H9 (cell line): ENCODE measurements at regions not wholly inside any gene's neighbourhood (a gene's known extent, or its start where the extent isn't known, plus 50 kb on each side); places are given as distances from the start of the nearest gene placed in this dataset.

ENCODE experiments used
- DNase-seq: peaks from one replicate; pipeline ENCODE4 v3.0.0-alpha.2; 2017
- H2AFZ ChIP-seq: one replicate; pipeline ENCODE4 v1.6.1; 2013; ENCODE audit warnings: mild to moderate bottlenecking, low read length, control low read depth, moderate library complexity
- H2AK5ac ChIP-seq: 2 replicates; pipeline ENCODE4 v1.6.1; 2013; ENCODE audit warnings: low read length, control low read depth, mixed read lengths; ENCODE audit not compliant: insufficient read length
- H2BK120ac ChIP-seq: one replicate; pipeline ENCODE4 v1.6.1; 2013; ENCODE audit warnings: low read depth, mild to moderate bottlenecking, low read length, control low read depth, inconsistent platforms; ENCODE audit not compliant: poor library complexity, severe bottlenecking
- H2BK12ac ChIP-seq: 2 replicates; pipeline ENCODE4 v1.6.1; 2013; ENCODE audit warnings: low read length, control low read depth, mixed read lengths, low read depth; ENCODE audit not compliant: insufficient read length
- H2BK15ac ChIP-seq: 2 replicates; pipeline ENCODE4 v1.6.1; 2013; ENCODE audit warnings: low read depth, low read length, control low read depth
- H2BK20ac ChIP-seq: one replicate; pipeline ENCODE4 v1.6.1; 2013; ENCODE audit warnings: low read depth, mild to moderate bottlenecking, low read length, control low read depth, inconsistent platforms; ENCODE audit not compliant: poor library complexity, severe bottlenecking
- H2BK5ac ChIP-seq: 2 replicates; pipeline ENCODE4 v1.6.1; 2013; ENCODE audit warnings: low read length, control low read depth, mixed read lengths; ENCODE audit not compliant: insufficient read length
- H3K14ac ChIP-seq: 2 replicates; pipeline ENCODE4 v1.6.1; 2013; ENCODE audit warnings: low read length, control low read depth; ENCODE audit not compliant: insufficient read depth
- H3K18ac ChIP-seq: 2 replicates; pipeline ENCODE4 v1.6.1; 2013; ENCODE audit warnings: low read depth, mild to moderate bottlenecking, mixed read lengths, low read length, control low read depth; ENCODE audit not compliant: insufficient read length
- H3K23ac ChIP-seq: 2 replicates; pipeline ENCODE4 v1.6.1; 2013; ENCODE audit warnings: low read length, control low read depth, mixed read lengths, low read depth; ENCODE audit not compliant: insufficient read length
- H3K23me2 ChIP-seq: 2 replicates; pipeline ENCODE4 v1.6.1; 2013; ENCODE audit warnings: low read depth, mild to moderate bottlenecking, mixed read lengths, low read length, control low read depth; ENCODE audit not compliant: insufficient read length, poor library complexity, severe bottlenecking
- H3K27ac ChIP-seq: 2 replicates; pipeline ENCODE4 v1.5.1; 2013; ENCODE audit warnings: low read length, control low read depth, mixed read lengths, low read depth; ENCODE audit not compliant: insufficient read length
- H3K27me3 ChIP-seq: 2 replicates; pipeline ENCODE4 v1.6.1; 2013; ENCODE audit warnings: low read length, control low read depth, inconsistent platforms; ENCODE audit not compliant: insufficient read depth
- H3K4ac ChIP-seq: 2 replicates; pipeline ENCODE4 v1.6.1; 2013; ENCODE audit warnings: low read depth, mild to moderate bottlenecking, control low read depth, inconsistent platforms, low read length, moderate library complexity
- H3K4me1 ChIP-seq: 2 replicates; pipeline ENCODE4 v1.6.1; 2013; ENCODE audit warnings: low read length, control low read depth, inconsistent platforms; ENCODE audit not compliant: insufficient read depth
- H3K4me2 ChIP-seq: 2 replicates; pipeline ENCODE4 v1.6.1; 2013; ENCODE audit warnings: low read length, control low read depth, mixed read lengths; ENCODE audit not compliant: insufficient read length, insufficient read depth
- H3K56ac ChIP-seq: 2 replicates; pipeline ENCODE4 v1.6.1; 2013; ENCODE audit warnings: low read depth, mild to moderate bottlenecking, mixed read lengths, low read length, control low read depth; ENCODE audit not compliant: insufficient read length
- H3K79me1 ChIP-seq: 2 replicates; pipeline ENCODE4 v1.6.1; 2013; ENCODE audit warnings: low read depth, mild to moderate bottlenecking, moderate library complexity, low read length, control low read depth, inconsistent platforms; ENCODE audit not compliant: insufficient read depth, poor library complexity, severe bottlenecking
- H3K79me2 ChIP-seq: 2 replicates; pipeline ENCODE4 v1.6.1; 2013; ENCODE audit warnings: low read length, control low read depth, inconsistent platforms; ENCODE audit not compliant: insufficient read depth
- H3K9ac ChIP-seq: 2 replicates; pipeline ENCODE4 v1.6.1; 2013; ENCODE audit warnings: low read length, control low read depth, mixed read lengths; ENCODE audit not compliant: insufficient read length; ENCODE audit errors: extremely low read depth
- H3K9me3 ChIP-seq: one replicate; pipeline ENCODE4 v1.6.1; 2013; ENCODE audit warnings: low read depth, low read length, inconsistent platforms; ENCODE audit not compliant: control insufficient read depth
- H3T11ph ChIP-seq: one replicate; pipeline ENCODE4 v1.6.1; 2013; ENCODE audit warnings: mild to moderate bottlenecking, low read length, control low read depth, inconsistent platforms
- H4K20me1 ChIP-seq: one replicate; pipeline ENCODE4 v1.6.1; 2013; ENCODE audit not compliant: control insufficient read depth, insufficient read length, insufficient read depth
- H4K5ac ChIP-seq: 2 replicates; pipeline ENCODE4 v1.6.1; 2013; ENCODE audit warnings: low read depth, mild to moderate bottlenecking, mixed read lengths, low read length, control low read depth; ENCODE audit not compliant: insufficient read length
- H4K8ac ChIP-seq: replicated peaks from 2 replicates; pipeline ENCODE4 v1.6.1; 2013; ENCODE audit warnings: low read length, control low read depth, mixed read lengths, low read depth; ENCODE audit not compliant: insufficient read length
- H4K91ac ChIP-seq: 2 replicates; pipeline ENCODE4 v1.6.1; 2013; ENCODE audit warnings: low read depth, mild to moderate bottlenecking, moderate library complexity, mixed read lengths, low read length, control low read depth; ENCODE audit not compliant: insufficient read length
- H3K27ac Mint-ChIP-seq, 3 experiments: 2 replicates in 2 of 3; 3 replicates in 1 of 3; pipeline ENCODE4 v1.8.0; 2020 to 2021; ENCODE audit warnings: mixed read lengths in 3 of 3, mild to moderate bottlenecking in 1 of 3, moderate library complexity in 1 of 3
- H3K27me3 Mint-ChIP-seq: 2 replicates; pipeline ENCODE4 v1.8.0; 2021; ENCODE audit warnings: low read depth, mild to moderate bottlenecking, moderate library complexity, mixed read lengths
- H3K36me3 Mint-ChIP-seq, 3 experiments: 2 replicates in 2 of 3; 3 replicates in 1 of 3; pipeline ENCODE4 v1.8.0; 2020 to 2021; ENCODE audit warnings: low read depth in 3 of 3, mixed read lengths in 3 of 3; ENCODE audit not compliant: insufficient read depth in 1 of 3
- H3K4me1 Mint-ChIP-seq, 2 experiments: 2 replicates each; pipeline ENCODE4 v1.8.0; 2020; ENCODE audit warnings: mixed read lengths in 2 of 2
- H3K4me3 Mint-ChIP-seq, 2 experiments: 2 replicates in 1 of 2; 3 replicates in 1 of 2; pipeline ENCODE4 v1.8.0; 2020 to 2021; ENCODE audit warnings: mild to moderate bottlenecking in 2 of 2, mixed read lengths in 2 of 2, moderate library complexity in 1 of 2
- H3K9me3 Mint-ChIP-seq, 2 experiments: 2 replicates in 1 of 2; 3 replicates in 1 of 2; pipeline ENCODE4 v1.8.0; 2020; ENCODE audit warnings: mild to moderate bottlenecking in 2 of 2, mixed read lengths in 2 of 2, moderate library complexity in 1 of 2
- TF ChIP-seq, protein P1 (sequence below): fragments of 200-600 bp; sonication (generic); conservative IDR thresholded peaks from 3 replicates; pipeline ENCODE4 v1.8.0; 2021; ENCODE audit warnings: antibody characterized with exemption, mild to moderate bottlenecking

DNA sequence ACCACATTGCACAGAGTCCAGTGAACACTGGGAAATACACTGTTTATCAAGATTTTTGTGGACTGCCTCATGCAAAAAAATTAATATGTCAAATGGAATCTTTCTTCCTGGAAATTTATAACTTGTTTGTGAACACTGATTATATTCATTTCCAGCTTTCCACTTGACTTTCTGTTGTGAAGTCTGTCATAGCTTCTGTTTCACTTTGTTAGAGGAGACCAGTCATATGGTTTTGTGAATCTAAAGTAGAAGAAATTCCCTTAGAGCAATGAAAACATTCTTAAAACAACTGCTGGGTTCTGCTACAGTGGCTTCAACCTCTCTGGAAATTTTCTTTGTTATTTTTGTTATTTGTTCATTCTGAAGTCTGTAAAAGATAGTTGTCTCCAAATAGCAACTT, 349.5 kb upstream of the NFE2L3 start:
- no peak overlapping the region for H3K4me3 Mint-ChIP-seq

More for the DNA sequence above, 349.5 kb upstream of the NFE2L3 start:
- no peak overlapping the region for H2AK5ac ChIP-seq
- no peaks in the 10 kb centered on the region for H3K23me2 ChIP-seq
- no peak overlapping the region for H2BK120ac ChIP-seq
- DNase-seq: no peak
- no peak overlapping the region for H2AFZ ChIP-seq
- H3T11ph ChIP-seq: no peak overlapping the region
- H2BK20ac ChIP-seq: no peak overlapping the region
- H4K20me1 ChIP-seq: no peaks in the 10 kb centered on the region
- no peak overlapping the region for H3K18ac ChIP-seq
- H2BK5ac ChIP-seq: no peak overlapping the region
- no peaks in the 10 kb centered on the region for H3K9me3 Mint-ChIP-seq
- H2BK15ac ChIP-seq: no peak overlapping the region
- TF ChIP-seq, protein P1, sequence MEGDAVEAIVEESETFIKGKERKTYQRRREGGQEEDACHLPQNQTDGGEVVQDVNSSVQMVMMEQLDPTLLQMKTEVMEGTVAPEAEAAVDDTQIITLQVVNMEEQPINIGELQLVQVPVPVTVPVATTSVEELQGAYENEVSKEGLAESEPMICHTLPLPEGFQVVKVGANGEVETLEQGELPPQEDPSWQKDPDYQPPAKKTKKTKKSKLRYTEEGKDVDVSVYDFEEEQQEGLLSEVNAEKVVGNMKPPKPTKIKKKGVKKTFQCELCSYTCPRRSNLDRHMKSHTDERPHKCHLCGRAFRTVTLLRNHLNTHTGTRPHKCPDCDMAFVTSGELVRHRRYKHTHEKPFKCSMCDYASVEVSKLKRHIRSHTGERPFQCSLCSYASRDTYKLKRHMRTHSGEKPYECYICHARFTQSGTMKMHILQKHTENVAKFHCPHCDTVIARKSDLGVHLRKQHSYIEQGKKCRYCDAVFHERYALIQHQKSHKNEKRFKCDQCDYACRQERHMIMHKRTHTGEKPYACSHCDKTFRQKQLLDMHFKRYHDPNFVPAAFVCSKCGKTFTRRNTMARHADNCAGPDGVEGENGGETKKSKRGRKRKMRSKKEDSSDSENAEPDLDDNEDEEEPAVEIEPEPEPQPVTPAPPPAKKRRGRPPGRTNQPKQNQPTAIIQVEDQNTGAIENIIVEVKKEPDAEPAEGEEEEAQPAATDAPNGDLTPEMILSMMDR: no peak
- H3K4me2 ChIP-seq: no peak overlapping the region
- no peaks in the 10 kb centered on the region for H3K36me3 Mint-ChIP-seq
- no peaks in the 10 kb centered on the region for H3K4me1 Mint-ChIP-seq
- H4K8ac ChIP-seq: no peak overlapping the region
- no peak overlapping the region for H4K5ac ChIP-seq
- no peak overlapping the region for H3K4ac ChIP-seq
- H3K56ac ChIP-seq: no peak overlapping the region
- H4K91ac ChIP-seq: no peak overlapping the region
- no peak overlapping the region for H3K27ac Mint-ChIP-seq
- H3K4me1 ChIP-seq: no peaks in the 10 kb centered on the region
- H3K14ac ChIP-seq: no peak overlapping the region
- H2BK12ac ChIP-seq: no peak overlapping the region
- H3K27ac ChIP-seq: no peak overlapping the region
- no peak overlapping the region for H3K23ac ChIP-seq
- no peaks in the 10 kb centered on the region; the same call in none of the 2 replicates for H3K27me3 Mint-ChIP-seq
- no peaks in the 10 kb centered on the region for H3K9me3 ChIP-seq
- no peaks in the 10 kb centered on the region for H3K79me1 ChIP-seq
- no peaks in the 10 kb centered on the region for H3K27me3 ChIP-seq
- H3K9ac ChIP-seq: no peak overlapping the region
- H3K79me2 ChIP-seq: no peaks in the 10 kb centered on the region
